ENCODE measurements at regions not wholly inside any gene's neighbourhood (a gene's known extent, or its start where the extent isn't known, plus 50 kb on each side); places are given as distances from the start of the nearest gene placed in this dataset.
"Not testable (repeated sequence)": the region's sequence is repeated elsewhere in the genome, so short reads cannot be mapped to it uniquely, and the experiment has no call there.

GRCh38 chr16:50487528-50487927, 60.7 kb upstream of the NKD1 start:
- TF ChIP-seq CTCF (conservative IDR thresholded peaks at IDR 0.05; ENCODE audit: low read depth, low read length), result no peak
- DNase-seq (ENCODE audit: low read depth), result no peak

DNA sequence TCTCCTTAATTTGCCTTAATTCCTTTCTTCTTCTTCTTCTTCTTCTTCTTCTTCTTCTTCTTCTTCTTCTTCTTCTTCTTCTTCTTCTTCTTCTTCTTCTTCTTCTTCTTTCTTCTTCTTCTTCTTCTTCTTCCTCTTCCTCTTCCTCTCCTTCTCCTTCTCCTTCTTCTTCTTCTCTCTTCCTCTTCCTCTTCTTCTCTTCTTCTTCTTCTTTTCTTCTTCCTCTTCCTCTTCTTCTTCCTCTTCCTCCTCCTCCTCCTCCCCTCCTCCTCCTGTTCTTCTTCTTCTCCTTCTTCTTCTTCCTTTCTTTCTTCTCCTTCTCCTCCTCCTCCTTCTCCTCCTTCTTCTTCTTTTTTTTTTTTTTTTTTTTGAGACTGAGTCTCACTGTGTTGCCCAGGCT, 62.0 kb upstream of the NKD1 start:
- not testable (repeated sequence) for DNase-seq (ENCODE audit: low read depth); H3K4me3 ChIP-seq (ENCODE audit: low read length)

More at GRCh38 chr16:50487528-50487927, 60.7 kb upstream of the NKD1 start:
- no peak overlapping the region for H3K4me3 ChIP-seq (ENCODE audit: low read length)

DNA sequence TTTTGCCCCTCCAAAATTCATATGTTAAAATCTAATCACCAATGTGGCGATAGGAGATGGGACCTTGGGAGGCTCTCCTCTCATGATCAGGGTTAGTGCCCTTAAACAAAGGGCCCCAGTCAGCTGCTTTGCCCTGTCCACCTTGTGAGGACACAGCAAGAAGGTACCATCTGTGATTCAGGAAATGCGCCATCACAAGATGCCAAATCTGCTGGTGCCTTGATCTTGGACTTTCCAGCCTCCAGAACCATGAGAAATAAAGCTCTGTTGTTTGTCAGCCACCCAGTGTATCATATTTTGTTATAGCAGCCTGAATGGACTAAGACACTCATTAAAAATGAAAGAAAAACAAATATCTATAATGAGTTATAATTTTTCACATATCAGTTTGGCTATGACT, 63.0 kb upstream of the NKD1 start:
- TF ChIP-seq CTCF (conservative IDR thresholded peaks at IDR 0.05; ENCODE audit: low read depth, low read length), result no peak
- no peak overlapping the region for H3K4me3 ChIP-seq (ENCODE audit: low read length)
- no peak for DNase-seq (ENCODE audit: low read depth)

- no peak for TF ChIP-seq CTCF (conservative IDR thresholded peaks at IDR 0.05; ENCODE audit: low read depth, low read length)
- DNase-seq (ENCODE audit: low read depth), result no peak
- H3K4me3 ChIP-seq (ENCODE audit: low read length), result no peak overlapping the region
Observed at GRCh38 chr16:50482271-50482670, 65.9 kb upstream of the NKD1 start.

GRCh38 chr16:50480206-50480605, 68.0 kb upstream of the NKD1 start:
- TF ChIP-seq CTCF (conservative IDR thresholded peaks at IDR 0.05; ENCODE audit: low read depth, low read length), result no peak
- H3K4me3 ChIP-seq (ENCODE audit: low read length), result no peak overlapping the region
- no peak for DNase-seq (ENCODE audit: low read depth)

- DNase-seq (ENCODE audit: low read depth), result no peak
- TF ChIP-seq CTCF (conservative IDR thresholded peaks at IDR 0.05; ENCODE audit: low read depth, low read length), result no peak
- H3K4me3 ChIP-seq (ENCODE audit: low read length), result no peak overlapping the region
Observed at GRCh38 chr16:50479771-50480170, 68.4 kb upstream of the NKD1 start.

DNA sequence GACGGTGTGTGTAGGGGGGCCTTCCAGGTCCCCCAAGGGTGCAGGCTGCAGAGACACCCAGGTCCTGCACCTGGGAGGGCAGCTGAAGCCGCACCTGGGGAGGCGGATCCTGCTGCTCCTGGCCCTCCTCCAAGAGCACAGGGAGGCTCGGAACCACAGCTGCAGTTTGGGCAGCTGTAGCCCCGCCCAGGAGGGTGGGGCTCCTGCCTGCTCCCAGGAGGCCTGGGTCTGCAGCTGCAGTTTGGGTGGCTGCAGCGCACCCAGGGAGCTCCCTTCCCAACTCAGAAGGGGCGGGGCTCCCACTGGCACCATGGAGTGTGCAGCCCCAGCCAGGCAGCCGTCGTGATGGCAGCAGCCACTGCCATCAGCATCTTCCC, 69.4 kb upstream of the NKD1 start:
- no peak overlapping the region for H3K4me3 ChIP-seq (ENCODE audit: low read length)
- no peak for DNase-seq (ENCODE audit: low read depth)

More for the DNA sequence above, 69.4 kb upstream of the NKD1 start:
- TF ChIP-seq CTCF (conservative IDR thresholded peaks at IDR 0.05; ENCODE audit: low read depth, low read length), result no peak
